GM18499 (cell line): ENCODE measurements at regions not wholly inside any gene's neighbourhood (a gene's known extent, or its start where the extent isn't known, plus 50 kb on each side); places are given as distances from the start of the nearest gene placed in this dataset.
"Not testable (repeated sequence)": the region's sequence is repeated elsewhere in the genome, so short reads cannot be mapped to it uniquely, and the experiment has no call there.

Experiments used
- ATAC-seq: cut with Tn5 transposase; IDR thresholded peaks from one replicate; pipeline ENCODE4 v1.9.1; 2021; ENCODE audit warnings: moderate number of reproducible peaks; ENCODE audit not compliant: insufficient read depth, unreplicated experiment

- no peak for ATAC-seq
These were observed 99.9 kb upstream of the SLC24A4 start for GRCh38 chr14:92223025-92223424.

DNA sequence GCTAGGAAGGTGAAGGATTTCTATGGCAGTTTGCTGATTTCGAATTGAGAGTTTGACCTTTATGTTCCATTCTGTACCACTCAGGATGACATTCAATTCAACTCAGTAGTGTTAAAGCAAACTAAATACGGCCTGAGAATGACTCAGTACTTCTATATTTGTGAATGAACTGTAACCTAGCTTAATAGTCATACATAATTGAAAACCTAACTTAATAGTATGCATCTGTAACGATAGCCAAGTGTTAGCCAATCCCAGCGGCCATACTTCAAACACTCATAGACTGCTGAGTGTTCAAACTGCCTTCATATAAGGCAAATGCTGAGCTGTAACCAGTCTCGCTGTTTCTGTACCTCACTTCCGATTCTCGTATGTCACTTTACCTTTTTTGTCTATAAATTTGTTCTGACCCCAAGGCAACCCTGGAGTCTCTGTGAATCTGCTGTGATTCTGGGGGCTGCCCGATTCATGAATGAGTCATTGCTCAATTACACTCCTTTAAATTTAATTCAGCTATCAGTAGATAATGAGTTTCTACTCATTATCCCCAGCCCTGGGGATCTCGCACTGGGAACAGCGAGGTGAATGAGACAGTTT, 98.5 kb upstream of the SLC24A4 start:
- ATAC-seq = no peak

- ATAC-seq = no peak
These were observed 97.2 kb upstream of the SLC24A4 start for GRCh38 chr14:92225731-92226130.

DNA sequence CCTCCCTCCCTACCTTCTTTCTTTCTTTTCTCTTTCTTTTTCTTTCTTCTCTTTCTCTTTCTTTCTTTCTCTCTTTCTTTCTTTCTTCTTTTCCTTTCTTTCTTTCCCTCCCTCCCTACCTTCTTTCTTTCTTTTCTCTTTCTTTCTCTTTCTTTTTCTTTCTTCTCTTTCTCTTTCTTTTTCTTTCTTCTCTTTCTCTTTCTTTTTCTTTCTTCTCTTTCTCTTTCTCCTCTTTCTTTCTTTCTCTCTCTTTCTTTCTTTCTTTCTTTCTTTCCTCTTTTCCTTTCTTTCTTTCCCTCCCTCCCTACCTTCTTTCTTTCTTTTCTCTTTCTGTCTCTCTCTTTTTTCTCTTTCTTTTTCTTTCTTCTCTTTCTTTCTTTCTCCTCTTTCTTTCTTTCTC, 96.8 kb upstream of the SLC24A4 start:
- not testable (repeated sequence) for ATAC-seq

GRCh38 chr14:92236243-92236900, 86.6 kb upstream of the SLC24A4 start:
- no peak for ATAC-seq

DNA sequence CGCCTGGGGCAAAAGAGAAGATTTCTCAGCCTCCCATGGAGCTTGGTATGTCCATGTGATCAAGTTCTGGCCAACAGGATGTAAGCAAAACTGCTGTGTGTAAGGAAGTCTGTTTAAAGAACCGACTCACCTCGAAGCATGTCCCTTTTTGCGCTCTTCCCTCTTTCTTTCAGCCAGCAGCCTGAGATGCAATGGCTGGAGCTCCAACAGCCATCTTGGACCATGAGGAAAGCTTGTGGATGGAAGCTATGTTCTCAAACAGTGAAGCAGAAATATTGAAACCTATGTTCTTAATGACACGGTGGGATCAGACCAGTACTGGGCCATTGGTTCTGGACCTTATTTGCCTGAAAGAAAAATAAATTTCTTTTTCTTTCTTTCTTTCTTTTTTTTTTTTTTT, 82.3 kb upstream of the SLC24A4 start:
- ATAC-seq = no peak

DNA sequence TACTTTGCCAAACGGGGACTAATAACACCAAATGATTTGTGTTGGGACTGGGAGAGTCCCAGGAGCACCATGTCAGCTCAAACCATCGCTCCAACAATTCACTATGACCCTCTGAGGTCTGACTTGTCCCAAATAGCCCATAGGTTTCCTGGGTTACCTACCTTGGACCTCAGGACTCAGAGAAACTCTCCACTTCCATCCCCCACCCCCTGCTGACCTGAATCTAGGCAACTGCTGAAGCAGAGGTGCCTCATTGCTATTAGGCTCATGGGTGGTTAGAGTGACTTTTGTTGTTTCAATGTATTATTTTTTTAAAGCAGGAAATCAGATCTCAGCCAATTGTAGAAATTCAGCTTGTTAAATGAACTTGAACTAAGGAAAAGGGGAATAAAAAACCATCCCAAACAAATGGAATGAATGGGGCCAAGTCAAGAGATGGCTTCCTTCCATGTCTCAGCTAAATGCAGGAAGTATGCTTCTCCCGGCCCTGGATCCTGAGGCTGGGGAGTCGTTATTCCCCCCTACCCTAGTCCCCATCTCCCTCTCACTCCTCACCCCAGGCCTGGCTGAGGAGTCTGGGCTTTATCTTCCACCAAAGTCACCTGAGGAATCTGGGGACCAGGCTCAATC, 80.9 kb upstream of the SLC24A4 start:
- no peak for ATAC-seq

- ATAC-seq = no peak
These were observed 78.2 kb upstream of the SLC24A4 start for GRCh38 chr14:92244805-92245204.

DNA sequence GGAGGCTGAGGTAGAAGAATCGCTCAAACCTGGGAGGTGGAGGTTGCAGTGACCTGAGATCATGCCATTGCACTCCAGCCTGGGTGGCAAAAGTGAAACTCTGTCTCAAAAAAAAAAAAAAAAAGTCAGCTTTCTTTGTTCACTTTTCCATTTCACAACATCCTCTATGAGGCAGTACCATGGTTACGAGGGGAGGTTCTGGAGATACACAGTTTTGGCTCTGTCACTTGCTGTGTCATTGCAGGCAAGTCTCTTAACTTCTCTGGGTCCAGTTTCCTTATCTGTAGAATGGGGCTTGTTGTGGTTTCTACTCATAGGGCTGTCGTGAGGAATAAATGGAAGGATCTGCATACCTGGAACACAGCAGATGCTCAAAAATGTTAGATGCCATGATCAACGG, 75.6 kb upstream of the SLC24A4 start:
- no peak for ATAC-seq

- no peak for ATAC-seq
These were observed 75.0 kb upstream of the SLC24A4 start for GRCh38 chr14:92247947-92248346.

- no peak for ATAC-seq
These were observed 74.3 kb upstream of the SLC24A4 start for GRCh38 chr14:92248696-92249095.

DNA sequence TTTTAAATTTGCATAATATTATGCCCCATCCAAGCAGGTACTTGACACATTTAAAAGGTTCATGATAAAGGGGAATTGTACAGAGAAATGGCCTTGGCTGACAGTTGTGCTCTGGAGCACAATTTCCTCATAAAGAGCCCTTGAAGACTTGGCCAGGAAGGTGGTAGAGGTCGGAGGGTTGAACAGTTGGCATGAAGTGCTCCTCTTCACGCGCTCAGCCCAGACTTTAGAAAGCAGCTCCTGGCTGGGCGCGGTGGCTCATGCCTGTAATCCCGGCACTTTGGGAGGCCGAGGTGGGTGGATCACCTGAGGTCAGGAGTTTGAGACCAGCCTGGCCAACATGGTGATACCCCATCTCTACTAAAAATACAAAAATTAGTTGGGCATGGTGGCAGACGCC, 72.6 kb upstream of the SLC24A4 start:
- not testable (repeated sequence) for ATAC-seq

GRCh38 chr14:92252323-92252722, 70.6 kb upstream of the SLC24A4 start:
- no peak for ATAC-seq

DNA sequence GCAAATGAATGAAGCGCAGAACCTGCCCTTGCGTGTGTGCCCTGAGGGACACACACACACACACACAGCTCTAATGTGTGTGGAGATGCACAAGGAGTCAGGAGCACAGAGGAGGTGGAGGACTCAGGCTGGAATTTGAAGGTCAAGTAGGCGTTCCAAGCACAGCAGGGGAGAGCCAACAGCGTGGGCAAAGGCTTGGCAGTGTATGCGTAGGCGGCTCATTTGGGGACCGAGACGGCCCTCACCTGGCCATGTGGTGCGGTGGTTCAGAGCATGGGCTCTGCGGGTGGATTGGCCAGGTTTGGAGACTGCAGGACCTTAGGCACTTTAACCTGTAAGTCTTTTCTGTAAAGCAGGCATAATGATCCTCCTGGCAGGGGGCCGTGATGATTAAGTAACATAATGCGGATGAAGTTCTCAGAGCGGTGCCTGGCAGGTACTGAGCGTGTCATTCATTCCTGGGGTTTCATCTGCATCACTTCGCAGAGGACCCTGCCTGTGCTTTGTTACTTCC, 69.5 kb upstream of the SLC24A4 start:
- ATAC-seq = no peak

- ATAC-seq = no peak
These were observed 68.2 kb upstream of the SLC24A4 start for GRCh38 chr14:92254786-92255185.

- ATAC-seq = no peak
These were observed 64.0 kb upstream of the SLC24A4 start for GRCh38 chr14:92258934-92259333.

DNA sequence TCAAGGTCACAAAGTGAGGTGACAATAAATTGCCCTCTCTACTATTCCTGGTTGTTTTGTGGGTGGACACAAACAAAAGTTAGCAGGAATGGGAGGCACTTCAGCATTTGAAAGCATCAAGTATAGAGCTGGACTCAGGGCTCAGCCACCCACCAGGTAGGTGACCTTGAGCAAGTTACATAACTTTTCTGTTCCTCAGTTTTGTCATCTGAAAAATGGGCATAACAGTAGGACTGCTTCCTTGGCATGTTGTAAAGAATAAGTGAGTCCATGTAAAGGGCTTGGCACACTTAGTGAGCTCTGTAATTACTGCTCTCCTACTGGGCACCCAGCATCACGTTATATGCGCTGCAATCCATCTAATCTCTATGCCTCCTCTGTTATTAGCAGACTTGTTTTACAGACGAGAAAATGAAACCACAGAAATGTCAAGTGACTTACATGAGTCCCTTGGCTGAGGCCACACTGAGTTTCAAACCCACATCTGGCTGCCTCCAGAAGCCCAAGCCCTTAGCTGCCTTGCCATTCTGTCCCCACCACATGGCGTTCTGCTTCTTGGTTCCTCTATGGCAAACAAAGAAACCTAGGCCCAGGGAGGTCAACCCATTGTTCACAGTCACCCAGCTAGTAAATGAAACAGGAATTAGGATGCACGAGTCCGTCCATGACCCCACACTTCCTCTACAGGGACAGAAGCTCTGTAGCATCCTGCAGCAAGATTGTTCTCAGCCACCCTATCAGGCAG, 63.2 kb upstream of the SLC24A4 start:
- ATAC-seq = peak; percentile 54

DNA sequence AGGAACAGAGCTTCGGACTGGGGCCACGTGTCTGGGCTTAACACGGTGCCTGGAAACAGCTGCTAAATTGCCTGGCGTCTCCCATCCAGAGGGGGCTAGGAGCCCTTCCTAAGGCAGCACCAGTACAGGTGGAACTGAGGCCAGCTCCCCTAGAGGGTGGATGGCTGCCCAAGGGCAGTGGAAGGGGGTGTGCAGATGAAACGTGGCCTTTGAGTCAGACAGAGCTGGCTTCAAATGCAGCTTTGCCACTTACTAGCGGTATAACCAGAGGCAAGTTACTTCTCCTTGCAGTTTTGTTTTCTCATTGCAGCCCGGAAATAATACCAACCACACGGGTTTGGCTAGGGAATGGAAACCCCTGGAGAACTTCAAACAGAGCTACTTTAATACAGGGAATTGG, 59.3 kb upstream of the SLC24A4 start:
- ATAC-seq = no peak

GRCh38 chr14:92264195-92264594, 58.8 kb upstream of the SLC24A4 start:
- ATAC-seq = no peak

- no peak for ATAC-seq
These were observed 56.7 kb upstream of the SLC24A4 start for GRCh38 chr14:92266216-92266615.
